NAMALWA (cell line): ENCODE measurements at regions not wholly inside any gene's neighbourhood (a gene's known extent, or its start where the extent isn't known, plus 50 kb on each side); places are given as distances from the start of the nearest gene placed in this dataset.

Source experiments
- DNase-seq: peaks from one replicate; pipeline ENCODE4 v3.0.0-alpha.2; 2015; ENCODE audit warnings: low spot score

DNA sequence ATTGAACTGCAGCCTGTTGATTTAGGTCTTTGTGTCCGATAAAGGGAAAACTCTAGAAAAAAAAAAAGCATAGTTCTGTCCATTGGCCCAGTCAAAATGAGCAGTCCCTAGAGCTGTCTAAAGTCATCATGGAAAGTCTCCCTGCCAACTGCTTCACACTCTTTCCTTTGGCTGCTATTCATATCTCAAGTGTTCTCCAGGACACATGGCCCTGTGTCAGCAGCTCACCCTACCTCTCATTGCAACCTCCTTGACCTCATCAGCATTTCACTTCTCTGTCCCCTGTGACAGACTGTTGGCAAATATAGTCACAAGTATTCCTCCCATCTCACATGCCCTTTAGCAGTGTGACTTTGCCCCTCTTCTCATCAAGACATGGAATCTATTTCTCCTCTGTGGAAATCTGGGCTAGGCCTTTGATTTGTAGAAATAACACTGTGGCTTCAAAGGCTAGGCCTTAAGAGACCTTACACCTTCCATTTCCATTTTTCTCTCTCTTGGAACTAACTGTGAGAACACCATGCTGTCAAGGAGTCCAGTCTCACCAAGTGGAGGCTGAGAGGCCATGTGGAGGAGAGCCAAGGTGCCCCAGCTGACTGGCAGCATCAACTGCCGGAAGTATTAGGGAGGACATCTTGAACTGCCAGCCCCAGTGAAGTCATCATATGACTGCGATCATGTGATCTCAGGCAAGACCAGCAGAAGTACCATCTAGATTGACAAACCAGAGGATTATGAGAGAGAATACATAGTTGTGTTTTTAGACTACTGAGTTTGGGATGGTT is 149.4 kb upstream of the TARS1 start:
- DNase-seq = no peak

DNA sequence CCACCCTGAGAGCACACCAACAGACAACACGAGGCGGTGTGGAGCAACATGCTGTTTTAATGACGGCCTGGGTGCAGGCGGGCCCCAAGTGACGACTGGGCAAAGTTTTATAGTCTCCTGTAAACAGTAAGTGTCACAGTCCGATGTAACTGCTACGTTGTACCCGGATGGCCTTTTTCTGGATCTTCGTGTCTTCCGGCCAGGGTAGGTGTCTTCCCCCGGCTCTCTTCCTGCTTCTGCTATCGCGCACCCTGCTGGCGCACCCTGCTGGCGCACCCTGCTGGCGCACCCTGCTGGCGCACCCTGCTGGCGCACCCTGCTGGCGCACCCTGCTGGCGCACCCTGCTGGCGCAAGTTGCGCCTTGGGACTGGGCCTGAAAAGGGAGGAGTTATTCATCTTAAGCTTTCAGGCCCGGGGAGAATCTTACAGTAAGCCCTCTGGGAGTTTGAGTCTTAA is 143.0 kb upstream of the TARS1 start:
- no peak for DNase-seq

DNA sequence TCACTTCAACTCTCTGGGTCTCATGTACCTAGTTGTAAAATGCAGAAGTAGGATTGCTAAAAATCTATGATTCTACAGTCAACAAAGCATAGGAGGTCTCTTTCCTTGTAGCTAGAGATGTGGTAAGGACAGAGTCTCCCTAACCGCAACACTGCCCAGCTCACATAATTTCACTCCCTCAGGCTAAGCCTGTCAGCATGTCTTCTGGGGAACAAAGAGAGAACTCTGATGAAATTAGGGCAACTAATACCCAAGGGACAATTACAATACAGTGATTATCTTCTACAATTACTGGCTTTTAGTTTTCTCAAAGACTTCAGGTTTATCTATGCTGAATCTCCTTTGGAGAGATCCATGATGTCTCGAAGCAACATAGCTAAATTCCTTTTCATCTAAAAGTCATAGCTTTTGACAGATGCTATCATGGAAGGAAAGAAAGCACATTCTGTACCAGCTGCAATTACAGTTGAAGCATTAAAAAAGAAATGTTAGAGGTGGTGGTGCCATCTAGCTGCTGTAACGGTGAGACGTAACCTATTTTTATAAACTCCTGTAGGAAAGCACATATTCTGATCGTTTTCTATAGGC is 141.1 kb upstream of the TARS1 start:
- DNase-seq = peak; percentile 27

DNA sequence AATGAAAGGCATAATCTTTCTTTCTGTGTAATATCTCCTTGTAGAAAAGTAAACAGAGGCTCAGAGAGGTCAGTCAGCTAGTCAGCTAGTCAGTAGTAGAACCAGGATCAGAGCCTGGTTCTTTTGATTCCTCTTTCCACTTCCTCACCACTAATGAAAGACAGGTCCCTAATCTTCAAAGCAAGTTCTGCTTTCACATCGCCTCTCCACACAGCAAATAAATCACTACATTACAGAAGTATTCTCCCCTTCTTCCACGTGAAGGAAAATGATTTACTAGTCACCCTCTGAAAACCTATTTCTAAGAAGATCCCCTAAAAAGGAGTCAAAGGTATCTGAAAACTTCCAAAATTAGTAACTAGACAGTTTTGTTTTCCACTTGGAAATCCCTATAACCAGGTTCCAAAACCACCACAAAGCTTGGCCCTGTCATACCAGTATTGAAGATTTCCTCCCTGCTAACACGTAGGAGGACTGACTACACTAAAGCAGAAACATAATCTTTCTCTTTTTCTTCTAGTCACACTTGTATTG is 140.5 kb upstream of the TARS1 start:
- peak; percentile 13 for DNase-seq

DNA sequence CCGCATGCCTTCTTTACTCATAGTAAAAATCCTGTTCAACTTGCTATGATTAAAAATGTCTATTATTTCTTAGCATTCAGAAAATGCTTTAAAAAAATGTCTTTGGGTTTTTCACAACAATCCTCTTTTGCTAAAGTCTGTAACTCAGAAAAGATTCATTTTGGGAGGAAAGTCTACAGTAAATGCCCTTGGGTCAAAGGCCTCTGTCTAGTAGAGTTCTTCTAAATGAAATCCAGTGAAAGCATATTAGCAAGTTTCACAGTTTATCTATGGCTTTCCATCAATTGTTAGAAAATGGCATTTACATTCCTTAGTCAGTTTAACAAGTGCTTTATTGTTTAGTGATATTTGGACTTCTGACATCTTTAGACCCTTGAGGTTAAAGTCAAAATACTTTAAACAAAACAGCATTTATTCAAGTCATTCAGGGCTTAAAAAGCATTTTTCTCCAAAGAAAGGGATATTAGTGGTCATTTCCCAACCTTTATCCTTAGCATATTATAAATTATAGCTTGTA is 137.1 kb upstream of the TARS1 start:
- no peak for DNase-seq

DNA sequence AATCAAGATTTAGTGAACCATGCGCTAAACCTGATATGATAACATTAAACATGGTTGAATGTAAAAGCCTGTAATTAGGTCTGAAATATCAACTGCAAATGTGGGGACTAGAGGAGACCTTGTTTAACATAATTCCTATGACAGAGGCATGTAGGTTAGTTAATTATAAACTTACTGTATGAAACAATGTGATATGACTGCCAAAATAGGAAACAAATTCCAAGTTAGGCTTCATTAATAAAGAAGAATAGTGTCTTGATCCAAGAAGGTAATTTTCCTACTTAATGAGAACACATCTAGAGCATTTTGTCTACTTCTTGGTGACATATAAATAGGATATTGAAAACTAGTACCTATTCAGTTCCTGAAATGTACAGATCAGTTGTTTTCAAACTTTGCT is 136.2 kb upstream of the TARS1 start:
- no peak for DNase-seq

DNA sequence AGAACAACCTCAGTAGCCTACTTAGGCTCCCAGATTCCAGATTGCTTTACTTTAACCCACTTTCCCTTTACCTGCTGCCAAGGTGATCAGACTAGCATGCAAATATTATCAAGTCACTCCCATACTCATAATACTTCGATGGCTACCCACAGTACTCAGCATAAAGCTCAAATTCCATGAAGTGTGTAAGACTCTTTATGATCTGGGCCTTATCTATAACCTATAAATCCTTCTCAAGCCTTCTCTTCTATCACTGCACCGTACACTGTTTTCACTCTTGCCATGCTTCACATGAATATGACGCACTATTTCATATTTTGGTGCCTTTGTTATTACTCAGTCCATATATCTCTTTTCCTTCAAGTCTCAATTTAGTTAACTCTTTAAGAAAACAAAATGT is 135.2 kb upstream of the TARS1 start:
- no peak for DNase-seq

DNA sequence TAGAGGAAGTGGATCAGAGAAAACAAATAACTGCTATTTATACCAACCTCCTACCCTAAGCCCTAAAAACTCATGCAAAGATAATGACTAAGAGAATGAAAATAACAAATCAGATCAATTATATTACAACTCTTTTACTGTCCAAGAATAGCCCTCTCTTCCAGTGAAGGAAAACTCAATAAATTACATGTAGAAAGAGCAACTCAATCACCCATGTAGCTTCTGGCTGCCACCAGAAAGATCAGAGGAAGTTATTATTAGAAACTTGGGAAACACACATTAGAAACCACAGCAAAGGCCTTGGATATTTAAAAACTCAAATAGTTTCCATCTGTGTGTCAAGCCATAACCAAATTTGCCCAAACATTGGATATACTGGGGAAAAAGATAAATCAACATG is 134.0 kb upstream of the TARS1 start:
- DNase-seq = no peak

DNA sequence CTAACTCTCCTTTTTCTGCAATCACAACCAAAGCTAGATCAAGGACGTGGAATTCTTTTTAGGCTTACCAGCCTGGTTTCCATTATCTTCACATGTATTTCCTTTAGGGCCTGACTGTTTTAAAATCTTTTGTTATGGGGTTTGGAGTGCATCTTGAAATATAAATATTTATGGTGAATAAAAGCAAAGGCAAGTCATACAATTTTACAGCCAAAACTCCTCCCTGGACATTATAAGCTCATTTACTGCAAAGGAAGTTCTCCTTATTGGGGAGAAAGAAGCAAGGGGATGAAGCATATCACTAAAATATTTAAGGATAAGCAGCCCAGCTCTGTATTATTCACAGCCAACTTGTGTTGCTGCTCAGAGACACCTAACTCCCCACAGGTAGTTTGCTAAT is 132.2 kb upstream of the TARS1 start:
- no peak for DNase-seq

DNA sequence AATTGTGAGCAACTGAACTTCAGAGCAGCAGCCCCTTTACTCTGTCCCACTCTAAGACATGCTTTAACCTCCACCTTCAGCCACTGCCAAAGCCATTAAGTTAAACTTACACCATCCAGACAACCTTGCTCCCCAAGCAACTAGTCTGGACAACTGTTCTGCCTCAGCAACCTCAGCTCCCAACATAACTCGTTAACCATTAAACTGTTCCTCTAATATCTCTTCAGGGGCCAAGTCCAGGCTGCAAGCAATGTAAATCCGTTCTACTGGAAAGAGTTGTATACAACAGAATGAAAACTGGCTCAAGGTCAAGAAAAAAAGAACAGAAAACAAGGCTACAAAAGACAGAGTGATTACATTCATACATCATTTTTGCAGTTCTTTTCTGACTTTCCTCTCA is 131.7 kb upstream of the TARS1 start:
- DNase-seq = no peak

DNA sequence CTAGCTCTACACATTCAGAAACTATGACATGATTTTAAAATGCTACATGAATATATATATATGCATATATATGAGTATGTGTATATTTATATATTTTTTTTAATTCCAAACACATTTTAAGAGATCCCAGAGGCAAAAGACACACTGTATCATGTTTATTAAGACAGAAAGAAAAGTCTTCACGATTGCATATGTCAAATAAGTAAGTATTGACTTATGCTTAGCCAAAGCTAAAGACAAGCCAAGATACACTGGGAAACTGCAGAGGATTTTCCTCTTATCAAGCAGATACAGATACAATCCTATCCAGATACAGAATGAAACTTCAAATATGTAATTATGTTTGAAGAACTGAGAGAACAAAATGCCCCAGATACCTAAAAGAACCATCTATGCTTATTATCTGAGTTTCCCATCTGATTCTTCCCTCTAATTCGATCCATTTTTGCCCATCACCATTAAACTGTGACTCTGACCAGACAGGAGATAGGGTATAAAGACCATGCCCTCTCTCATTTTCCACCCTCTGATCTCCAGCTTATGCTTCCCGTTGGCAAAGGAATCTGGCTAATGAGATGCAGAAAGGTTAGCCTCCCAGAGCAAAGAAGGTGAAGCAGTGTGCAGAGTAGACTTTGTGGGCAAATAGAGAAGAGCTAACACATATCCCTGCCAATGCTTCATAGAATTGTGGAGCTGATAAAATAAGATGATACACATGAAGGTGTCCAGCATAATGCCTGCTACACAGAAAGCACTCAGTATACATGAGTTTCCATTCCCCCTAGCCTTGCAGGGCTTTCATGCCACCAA is 131.0 kb upstream of the TARS1 start:
- no peak for DNase-seq

DNA sequence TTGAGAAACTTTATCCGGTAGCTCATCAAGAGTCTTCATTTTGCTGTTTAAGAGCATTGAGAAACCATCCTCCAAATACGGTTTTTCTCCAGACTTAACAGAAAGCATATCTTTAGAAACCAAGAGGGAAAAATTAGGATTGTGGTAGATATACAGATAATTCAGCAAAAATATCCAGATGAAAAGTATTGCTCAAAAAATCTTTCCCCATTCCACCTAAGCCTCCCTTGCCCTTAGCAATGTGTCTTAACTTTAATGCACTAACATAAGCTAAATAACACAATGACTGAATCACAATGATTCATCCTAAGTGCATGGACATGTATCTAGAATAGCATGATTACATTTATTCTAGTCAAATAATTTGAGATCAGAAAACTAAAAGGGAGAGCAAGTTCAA is 130.3 kb upstream of the TARS1 start:
- DNase-seq = no peak

DNA sequence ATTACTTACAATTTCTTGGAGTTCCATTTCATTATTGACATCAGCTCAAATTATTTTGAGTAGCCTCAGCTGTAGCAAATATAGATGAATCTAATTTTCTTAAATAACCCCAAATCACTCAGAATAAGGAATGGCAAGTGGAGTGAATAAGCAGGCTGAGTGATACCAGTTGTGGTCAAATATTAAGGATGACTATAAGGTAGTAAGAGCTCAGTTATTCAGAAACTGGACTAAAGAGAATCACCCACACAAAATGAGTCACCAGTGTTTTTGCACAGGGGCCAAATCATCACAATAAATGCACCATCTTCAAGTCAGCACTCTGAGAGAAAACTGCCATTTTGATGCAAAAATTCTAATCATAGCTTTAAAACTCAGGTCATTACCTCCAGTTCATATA is 128.9 kb upstream of the TARS1 start:
- DNase-seq = no peak

DNA sequence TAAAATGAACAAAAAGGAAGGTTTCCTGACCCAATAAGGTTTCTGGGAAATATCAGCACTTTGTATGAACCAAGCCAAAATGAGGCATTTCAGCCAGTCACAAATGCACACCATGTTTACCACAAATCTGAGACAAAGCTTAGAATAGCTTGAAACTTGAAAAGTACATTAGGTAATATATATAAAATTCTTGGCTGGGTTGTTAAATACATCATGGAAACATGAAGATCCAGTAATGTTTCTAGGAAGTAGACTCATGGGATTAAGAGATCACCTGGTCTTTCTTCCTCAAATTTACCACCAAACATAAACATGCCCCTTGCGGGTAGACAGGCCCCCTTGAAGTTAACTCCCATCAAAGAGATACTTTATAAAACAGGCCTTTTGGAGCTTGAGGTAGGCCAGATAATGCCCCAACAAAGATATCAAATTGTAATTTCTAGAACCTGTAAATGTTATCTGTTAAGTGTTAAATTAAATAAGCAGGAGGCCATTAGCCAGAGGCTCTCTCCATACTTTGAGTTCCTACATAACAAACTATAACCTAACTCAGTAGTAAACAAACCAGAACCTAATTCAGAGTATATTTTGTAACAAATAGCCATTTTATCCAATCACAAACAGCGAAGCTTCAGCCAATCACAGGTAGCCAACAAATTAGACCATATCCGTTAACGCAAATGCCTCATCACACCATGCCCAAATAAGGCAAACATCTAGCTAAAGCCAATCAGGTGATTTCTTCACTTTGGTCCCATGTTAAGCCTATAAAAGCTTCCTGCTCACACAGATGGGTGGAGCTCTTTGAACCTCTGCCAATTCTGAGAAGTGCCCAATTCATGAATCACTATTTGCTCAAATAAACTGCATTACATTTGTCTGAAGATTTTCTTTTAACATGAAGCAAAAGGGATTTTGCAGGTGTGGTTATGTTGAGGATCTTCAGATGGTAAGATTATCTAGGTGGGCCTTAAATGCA is 127.9 kb upstream of the TARS1 start:
- DNase-seq = no peak

DNA sequence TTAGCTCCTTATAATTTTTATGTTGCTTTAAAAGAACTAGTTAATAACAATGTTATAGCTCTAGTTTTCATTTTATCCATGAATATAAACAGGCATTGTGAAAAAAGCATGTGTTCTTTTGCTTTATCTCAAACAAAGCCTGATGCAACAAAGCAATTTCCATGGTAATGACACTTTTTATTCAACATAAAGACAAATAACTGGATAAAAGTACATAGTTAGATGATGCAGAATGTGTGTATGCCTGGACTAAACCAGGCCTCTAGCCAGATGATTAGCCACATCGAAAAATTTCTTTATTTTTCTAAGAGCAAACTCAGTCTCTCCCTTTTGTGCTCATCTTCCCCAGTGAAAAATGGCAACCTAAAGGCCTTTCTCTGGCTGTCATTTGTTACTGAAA is 125.6 kb upstream of the TARS1 start:
- DNase-seq = no peak

DNA sequence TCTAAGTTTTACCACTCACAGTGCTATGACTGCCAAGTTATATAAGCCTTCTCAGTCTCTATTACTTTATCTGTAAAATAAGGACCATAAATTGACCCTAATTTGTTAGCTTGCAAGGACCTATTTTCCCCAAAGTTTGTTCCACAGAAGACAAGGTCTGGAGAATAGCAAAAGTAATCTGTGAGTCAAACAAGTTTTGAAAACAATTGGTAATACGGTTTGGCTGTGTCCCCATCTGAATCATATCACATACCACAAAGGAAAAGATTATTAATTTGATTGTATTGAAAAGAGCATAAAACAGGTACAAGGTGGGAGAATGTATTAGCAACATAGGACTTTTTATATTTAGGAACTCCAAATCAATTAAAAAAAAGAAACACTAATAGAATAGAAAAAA is 124.0 kb upstream of the TARS1 start:
- no peak for DNase-seq

DNA sequence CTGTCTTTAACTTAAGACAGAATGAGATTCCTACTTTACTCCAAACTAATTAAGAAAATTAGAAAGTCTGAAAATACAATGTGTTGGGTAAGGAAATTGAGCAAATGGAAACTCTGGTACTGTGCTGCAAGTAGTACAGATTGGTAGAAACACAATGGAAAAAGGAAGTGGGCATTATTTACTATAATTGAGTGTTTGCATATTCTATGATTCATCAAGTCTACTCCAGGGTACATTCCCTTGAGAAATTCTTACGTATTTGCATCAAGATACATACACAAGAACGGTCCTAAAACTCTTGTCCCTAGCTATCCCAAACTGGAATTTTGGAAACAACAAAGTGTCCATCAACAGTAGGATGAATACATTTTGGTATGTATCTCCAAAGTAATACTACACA is 123.5 kb upstream of the TARS1 start:
- no peak for DNase-seq

DNA sequence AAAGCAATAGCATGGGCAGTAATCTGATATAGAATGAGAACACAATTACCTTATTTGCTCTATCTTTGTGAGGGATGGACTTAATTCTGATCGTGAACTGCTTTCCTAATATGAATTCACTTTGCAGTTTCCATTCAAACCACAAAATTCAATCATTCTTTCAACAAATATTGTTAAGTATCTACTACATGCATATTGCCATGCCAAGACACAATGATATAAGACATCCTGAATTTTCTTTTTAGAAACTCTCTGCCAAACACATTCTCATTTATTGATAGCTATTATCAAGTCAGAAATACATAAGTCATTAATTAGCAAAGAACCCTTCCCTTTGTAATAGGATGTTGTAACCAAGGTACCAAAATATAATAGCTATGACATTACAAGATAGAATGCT is 121.6 kb upstream of the TARS1 start:
- DNase-seq = no peak

DNA sequence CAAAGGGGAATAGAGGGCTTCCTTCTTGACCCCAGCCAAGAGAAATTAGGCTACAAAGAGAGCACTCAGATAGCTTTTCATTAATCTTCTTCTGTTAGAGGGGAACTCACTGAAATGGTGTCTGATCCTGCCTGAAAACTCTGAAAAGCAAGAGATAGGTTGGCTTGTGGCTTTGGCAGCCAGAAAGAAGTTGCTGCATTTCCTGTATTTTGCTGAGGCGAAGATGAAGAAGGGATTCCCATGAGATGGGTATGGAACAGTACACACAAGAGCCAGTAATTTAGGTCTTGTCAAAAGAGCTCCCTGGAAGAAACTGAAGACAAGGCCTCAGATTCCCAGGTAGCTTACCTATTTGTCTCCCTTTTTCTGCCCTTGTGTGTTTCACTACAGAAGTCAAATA is 120.9 kb upstream of the TARS1 start:
- no peak for DNase-seq

DNA sequence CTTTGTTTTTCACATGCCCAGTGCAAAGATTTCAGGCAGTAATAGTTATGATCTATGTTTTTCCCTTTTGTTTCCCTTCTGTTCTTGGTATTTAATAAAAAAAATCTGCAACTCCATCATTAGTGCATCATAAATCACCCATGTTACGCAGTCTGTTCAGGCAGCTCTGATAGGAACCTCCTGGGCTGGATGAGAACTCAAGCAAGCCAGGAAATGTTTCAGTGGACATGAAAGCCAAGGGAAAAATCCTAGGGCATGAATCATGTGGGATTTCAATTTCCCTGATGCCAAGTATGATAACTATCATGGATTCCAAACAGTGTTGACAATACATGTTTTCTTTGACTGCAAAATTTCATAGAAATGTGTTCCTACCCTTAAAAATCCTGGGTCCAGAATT is 119.7 kb upstream of the TARS1 start:
- no peak for DNase-seq

DNA sequence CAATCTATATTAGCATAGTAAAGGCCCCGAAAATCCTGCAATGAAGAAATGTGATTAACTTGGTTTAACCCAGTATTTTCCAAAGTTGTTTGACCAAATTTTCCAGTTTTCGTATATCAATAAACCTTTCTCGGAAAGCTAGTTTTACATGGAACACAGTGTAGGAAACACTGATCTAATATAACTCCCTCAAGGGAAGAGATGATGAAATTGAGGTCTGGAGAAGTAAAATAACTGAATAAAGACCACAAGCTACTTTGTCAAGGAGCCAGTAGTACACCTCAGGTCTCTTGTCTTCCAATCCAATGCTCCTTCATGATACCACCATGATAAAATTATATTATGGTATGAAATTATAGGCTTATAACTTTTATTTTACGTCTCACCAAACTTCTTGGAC is 118.1 kb upstream of the TARS1 start:
- DNase-seq = no peak
